HG03342 (cell line): ENCODE measurements at regions not wholly inside any gene's neighbourhood (a gene's known extent, or its start where the extent isn't known, plus 50 kb on each side); places are given as distances from the start of the nearest gene placed in this dataset.

Experiments
- ATAC-seq: cut with Tn5 transposase; IDR thresholded peaks from one replicate; pipeline ENCODE4 v1.9.1; 2021; ENCODE audit warnings: mild to moderate bottlenecking, moderate library complexity; ENCODE audit not compliant: unreplicated experiment

DNA sequence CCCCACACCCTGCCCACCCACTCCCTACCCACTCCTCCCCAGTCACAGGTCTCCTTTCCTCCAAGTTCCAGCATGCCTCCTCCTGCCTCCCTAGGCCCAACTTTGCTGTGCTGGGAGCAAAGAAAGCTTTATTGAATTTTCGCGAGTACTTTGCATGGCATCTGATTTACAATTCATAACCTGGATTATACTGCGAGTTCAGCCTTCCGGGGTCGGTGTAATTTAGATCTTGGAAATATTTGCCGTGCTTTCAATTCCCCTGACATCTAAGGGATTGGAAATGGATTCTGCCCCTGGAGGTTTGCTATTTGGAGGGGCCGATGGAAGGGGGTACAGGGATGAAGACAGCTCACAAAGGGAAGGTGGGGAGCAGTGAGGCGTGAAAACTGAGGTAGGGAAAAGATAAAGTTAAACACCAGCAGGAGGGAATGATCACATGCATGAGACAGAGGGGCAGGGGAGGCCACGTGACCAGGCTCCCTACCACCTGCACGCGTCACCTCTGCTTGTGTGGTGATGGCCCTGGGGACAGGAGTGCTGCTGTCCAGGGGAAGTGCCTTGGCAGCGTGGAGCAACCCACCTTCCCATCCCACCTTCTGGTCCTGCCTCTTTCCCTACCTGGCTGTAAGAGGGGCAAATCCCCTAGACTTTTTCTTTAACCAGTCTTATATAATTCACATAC lies 132.3 kb upstream of the RPL38 start:
- no peak for ATAC-seq

DNA sequence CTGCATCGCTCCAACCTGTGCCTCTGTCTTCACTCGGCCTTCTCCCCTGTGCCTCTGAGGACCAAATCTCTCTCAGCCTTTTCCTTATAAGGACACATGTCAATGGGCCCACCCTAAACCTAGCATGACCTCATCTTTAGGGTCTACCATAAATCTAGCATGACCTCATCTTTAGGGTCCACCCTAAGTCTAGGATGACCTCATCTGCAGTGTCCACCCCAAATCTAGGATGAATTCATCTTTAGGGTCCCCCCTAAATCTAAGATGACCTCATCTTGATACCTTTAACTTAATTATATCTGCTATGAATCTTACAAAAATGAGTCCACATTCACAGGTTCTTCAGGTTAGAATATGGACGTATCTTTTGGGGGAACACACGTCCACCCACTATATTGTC lies 131.1 kb upstream of the RPL38 start:
- ATAC-seq: no peak

DNA sequence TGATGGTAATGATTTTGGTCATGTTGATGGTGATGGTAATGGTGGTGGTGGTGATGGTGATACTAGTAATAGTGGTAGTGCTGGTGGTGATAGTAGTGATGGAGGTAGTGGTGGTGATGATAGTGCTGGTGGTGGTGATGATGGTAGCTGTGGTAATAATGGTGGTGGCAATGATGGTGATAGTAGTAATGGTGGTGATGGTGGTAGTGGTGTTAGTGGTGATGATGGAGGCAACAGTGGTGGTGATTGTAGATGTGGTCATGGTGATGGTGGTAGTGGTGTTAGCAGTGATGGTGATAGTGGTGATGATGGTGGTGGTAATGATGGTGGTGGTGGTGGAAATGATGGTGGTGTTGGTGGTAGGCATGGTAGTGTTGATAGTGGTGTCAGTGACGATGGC lies 127.0 kb upstream of the RPL38 start:
- no peak for ATAC-seq

DNA sequence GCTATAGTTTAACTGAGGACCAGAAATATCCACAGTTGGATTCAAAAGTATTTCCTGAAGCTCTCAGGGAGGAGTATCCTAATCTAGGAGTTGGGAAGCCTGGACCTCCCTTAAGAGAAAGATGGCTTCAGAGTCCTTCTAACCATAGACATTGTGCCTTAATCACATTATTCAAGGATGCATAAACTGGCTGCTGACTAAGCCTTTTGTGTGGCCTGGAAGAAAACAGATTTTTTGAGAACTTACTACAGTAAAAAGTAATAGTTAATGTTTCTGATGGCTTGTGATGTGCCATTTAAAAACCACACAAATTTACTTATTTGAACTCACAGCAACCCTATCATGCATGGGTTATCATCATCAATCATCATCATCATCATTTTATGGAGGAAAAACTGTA lies 126.2 kb upstream of the RPL38 start:
- no peak for ATAC-seq

DNA sequence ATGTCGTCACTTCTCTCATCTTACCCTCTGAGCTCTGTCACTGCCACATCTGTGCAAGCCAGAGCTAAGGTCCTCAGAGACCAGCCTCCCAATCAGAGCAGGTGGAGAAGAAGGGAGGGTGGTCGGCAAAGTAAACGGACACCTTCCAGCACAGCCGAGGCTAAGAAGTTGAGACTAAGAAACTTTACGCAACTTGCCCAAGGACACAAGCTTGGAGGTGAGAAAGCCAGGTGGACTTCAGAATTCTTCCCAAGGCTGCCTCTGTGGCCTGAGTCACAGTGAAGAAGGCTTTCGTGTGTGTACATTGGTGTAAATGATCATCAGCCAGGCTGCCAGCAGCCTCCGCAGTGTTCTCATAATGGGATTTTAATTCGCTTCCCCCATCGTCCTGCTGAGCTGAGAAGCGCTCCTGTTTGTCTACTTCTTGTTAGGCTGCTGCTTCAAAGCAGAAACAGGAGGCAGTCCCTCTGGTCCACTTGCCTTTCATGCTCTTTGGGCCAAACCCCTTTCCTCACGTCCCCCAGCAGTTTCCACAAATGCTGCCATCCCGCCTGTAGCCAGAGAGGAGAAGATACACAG lies 125.0 kb upstream of the RPL38 start:
- ATAC-seq: no peak

DNA sequence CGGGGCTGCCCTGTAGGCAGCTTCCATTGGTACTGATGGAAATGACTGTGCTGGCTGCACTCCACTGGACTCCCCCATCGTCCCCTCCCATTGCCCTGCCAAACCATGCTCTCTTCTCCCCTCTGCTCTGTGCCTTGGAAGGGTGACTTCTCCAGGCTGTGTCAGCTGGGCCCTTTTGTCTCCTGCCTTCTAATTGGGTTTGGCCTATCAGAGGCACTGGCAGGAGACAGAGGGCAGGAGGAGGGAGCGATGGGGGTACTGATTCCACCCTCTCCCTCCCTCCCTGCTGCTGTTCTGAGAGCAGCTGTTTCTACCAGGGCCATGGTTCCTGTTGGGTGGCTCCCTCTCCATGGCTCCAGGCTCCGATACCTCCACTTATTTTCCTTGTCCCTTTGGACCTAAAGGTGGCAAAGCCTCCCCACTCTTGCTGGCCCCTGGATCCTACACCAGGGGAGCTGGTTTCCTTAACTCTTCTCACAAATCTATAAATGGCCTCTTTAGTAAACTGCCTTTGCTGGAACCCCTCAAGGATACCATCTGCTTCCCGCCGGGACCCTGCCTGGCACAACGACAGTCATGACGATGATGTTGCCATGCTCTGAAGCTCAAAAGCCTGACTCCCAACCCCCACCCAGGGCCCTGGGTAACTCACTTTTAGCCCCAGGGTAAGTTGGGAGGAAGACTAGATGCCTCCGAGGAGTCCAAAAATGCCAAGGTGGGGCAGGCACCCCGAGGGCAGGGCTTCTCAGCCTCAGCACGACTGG lies 123.8 kb upstream of the RPL38 start:
- ATAC-seq: no peak

DNA sequence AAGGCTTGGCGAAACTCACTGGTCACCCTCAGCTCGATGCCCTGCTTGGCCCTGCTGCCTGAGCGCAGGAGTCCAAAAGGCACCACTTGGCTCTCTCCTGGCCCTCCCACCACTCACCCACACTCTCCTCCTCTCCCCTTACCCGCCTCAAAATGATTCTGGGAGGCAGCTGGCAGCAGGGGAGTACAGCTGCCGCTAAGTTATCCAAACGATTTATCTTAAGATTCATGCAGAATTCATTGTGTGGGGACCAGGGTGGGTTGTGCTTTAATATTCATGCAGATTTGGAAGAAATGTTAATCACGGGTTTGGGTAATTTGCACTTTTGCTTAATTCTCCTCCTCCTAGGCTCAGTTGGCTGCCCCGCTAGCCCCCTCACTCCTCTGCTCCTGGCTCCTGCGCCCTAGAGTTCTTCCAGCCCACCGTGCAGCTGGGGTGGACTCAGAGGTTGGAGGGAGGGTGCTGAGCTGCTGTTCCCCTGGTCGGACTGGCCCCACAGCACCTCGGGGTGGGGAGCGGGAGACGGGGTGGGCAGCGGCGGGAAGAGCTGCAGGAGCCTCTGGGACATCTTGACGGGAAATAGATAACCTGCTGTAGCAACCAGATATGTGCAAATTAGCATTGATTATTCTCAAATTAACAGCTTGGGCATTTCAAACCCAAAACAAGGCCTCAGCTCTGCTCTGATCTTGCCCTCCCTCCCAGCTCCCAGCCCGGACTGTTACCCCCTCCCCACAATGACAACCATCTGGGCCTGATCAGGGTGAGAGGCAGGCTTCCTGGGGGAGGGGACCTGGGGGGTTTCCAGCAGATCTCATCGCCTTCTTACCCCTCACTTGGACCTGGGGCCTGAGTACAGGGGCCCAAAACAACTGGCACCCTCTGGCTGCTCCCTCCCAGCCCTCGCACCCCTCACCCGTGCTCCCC lies 122.6 kb upstream of the RPL38 start:
- ATAC-seq: no peak

DNA sequence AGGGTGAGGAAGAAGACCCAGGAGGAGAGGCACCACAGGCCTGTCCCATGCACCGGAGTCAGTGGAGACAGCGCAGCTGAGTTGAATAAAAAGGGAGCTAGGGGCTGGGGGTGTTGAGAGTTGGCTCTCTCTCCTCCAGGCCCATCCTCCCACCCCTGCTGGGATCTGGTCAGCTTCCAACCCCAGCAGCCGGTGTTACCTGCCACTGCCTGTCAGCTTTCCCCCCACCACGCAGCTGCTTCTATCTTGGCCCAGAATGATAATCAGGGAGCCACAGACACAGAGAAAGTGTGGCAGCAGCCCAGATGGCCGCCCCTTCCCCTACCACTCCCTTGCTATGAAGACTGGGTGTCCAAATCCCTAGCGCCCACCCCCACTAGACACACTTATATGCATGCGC lies 120.6 kb upstream of the RPL38 start:
- no peak for ATAC-seq

DNA sequence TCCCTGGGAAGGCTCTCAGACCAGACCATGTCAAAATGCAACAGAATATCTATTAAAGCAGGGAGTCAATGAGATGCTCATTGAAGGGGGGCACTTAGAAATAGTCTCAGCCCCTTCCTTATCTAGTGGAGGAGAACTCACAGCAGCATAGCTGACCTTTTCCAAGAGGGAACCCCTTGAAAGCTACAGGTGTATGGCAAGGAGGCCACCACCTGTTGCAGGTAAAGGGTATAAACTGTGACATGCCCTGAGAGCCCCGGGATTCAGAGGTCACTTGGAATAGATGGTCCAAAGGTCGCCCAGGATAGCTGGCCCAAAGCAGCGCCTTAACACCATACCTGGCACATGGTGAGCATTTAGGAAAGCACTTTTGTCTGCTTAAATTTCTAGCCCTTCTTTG lies 120.2 kb upstream of the RPL38 start:
- ATAC-seq: no peak

DNA sequence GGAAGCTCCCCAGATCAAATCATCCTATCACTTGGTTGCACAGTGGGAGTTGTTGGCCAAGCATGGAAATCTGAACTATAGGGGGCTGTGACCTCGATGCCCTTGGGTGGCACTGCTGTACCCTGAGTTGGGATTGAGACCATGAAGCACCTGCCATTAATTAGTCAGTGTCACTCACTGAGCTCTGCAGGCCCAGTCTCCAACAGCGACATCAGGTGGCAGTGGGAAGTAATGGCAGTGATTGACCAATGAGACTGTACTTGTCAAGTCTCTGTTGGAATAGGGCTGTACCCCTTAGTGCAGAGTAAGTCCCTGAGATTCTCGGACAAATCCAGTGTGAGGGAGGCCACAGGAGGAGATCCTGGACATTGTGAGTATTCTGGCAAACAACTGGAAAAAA lies 118.0 kb upstream of the RPL38 start:
- no peak for ATAC-seq

DNA sequence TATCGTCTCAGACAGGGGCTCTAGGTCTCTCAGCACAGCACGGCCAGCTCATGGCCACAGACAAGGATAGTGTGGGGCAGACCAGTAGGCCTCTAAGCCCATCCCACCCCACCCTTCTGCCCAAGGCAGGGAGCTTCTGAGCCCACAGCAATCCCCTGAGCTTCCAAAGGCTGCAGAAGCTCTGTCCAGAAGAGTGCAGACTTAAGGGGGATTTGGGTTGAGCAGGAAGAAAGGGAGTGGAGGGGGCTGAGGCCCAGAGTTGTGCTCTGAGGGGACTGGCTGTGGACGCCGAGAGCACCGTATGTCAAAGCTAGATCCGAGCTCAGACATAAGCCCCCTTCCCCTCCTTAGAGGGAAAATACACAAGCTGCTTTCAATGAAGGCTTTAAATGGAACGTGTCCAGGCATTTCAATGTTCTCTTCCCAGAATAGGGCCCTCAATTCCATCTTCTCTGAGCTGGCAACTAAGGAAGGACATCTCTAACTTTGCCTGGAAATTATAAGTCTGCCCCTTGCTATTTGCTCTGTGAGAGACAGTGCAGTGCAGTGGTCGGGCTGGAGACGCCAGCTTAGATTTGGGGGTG lies 116.4 kb upstream of the RPL38 start:
- no peak for ATAC-seq

DNA sequence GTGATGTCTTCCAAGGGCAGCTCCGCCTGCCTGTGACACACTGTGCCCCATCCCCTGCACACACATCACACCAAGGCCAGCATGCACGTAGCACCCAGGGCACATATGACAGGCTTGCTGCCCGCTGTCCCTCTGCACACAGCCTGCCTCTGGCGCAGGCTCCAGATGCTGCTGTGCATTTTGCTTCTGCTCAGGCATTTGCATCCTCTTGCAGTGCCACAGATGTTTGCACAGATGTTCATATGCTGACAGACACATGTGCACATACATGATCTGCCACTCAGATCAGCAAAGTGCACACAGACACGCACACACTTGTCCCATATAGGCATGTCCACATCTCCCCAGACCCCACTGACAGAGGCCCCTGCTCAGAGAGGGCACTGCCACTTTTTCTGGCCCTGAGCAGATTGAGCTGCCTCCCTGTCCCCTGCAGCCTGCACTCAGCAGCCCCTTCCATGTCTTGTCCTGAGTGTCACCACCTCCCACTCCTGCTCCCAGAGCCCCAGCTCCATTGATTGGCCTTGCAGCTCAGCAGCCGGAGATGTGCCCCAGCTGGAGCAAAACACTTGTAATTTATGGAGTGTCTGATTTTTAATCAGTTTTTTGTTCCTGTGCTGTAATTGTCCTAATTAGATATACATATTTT lies 115.1 kb upstream of the RPL38 start:
- no peak for ATAC-seq

DNA sequence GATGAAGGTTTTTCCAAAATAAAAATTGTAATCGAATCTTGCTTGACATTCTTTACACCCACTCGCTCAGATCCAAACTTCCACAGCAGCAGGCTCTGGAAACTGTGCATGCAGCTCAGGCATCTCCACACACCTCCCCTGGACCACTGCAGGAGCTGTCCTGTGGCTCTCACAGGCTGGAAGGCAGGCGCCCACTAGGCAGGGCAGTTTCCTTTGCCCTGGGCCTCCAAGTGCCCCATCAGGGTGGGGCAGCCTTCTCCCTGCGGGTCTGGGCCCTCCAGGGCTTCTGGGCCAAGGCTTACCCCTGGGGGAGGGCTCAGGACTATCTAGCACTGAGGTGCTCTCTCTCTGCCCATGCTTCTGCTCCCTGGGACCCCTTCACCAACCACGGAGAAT lies 114.5 kb upstream of the RPL38 start:
- no peak for ATAC-seq

DNA sequence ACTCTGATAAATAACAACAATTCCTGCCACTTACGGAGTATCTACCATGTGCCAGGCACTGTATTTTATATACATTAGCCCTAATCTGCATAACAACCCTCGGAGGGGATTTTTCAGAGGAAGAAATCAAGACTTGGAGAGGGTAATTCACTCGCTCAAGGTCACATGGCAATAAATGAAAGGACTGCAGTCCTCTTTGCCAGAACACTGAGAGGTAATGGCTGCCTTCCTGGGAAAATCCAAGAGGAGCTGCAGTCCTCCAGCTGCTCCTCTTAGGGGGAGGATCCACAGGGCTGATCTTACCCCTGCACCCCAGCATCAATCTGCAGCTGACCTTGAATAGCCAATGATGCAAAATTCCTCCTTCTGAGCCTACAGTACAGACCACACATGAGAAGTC lies 114.1 kb upstream of the RPL38 start:
- no peak for ATAC-seq

DNA sequence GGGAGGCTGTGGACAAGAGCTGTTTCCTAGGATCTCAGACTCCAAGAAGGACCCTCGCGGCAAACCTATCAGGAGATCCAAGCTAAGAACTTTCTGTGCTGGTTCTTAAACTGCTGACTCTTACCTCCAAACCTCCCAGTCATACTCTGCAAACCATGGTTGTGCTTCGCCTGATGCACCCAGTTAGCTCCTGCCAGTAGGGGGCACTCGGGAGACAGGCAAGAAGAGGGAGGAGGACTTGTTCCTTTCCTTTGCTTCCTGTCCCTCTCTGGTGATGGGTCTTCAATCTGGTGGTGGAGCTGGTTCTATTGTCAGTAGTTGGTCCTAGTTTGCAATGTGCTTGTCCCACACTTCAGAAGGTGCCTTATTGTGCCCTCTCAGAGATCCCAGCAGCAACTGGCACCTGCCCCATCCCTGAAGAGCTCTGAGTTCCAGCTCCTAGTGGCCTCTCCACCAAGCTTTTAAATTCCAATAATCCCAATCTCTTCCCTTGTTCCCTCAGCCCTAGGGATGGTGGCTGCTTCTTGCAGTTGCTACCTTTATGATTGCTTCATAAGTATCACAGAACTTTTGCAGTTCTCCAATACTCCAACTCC lies 113.5 kb upstream of the RPL38 start:
- no peak for ATAC-seq

DNA sequence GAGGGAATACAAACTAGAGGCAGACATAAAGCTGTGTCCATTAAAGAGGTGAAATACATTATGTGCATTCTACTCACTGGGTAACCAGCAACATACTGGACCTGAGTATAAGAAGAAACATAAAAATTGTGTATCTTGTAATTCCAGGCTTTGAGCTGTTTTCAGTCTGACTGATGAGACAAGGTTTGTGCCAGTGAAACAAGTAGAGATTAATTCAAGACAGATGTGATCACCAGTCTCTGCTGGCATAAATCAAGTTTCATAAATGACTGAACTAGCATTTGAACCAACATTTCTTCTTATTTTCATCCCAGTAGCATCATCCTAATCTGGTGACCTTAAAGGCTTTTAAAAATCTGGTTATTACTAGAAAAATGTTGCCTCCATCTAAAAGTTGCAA lies 108.8 kb upstream of the RPL38 start:
- no peak for ATAC-seq

DNA sequence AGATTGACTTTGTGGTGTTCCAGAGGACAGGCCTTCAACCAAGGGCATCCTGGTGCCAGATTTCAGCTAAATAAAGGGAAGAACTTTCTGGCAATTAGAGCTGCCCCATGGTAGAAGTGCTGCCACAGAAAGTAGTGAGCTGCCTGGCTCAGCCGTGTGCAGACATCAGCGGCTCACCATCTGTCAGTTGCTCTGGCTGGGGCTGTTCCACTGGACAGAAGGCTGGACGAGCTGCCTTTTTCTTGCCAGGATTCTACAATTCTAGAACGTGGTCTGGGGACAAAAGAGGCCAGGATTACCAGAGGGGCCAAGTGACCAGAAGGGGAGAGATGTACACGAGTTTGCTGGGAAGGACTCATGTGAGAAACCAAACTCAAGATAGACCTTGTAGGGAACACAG lies 107.0 kb upstream of the RPL38 start:
- ATAC-seq: no peak

DNA sequence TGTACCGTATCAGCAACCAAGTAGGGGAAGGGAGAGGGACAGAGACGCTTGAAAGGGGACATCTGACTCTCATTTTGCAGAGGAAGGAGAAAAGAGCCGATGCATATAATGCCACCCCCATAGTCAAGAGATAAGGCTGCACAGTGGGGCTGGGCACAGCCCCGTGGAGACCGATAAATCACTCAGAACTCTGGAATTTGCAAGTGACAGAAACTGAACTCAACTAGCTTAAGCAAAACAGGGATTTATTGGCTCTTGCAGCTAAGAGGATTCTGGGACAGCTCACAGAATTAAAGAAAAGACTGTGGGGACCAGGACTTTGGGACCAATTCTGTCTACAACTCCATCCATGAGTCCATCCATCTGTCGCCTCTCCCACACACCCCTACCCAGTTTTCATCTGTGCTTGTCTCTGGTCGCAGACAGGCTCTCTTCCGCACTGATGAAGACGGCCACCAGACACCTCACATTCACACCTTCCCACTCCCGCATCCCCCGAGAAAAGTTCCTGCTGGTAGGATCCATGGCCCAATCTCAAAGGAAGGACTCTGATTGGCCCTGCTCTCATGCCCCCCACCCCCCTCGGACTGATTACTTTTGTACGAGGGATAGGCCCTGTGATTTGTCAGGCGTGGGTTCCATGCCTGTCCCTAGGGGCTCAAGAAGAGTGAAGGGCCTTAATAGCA lies 105.9 kb upstream of the RPL38 start:
- ATAC-seq: no peak
